Sciatic nerve (tissue), 2 donors: ENCODE measurements at regions not wholly inside any gene's neighbourhood (a gene's known extent, or its start where the extent isn't known, plus 50 kb on each side); places are given as distances from the start of the nearest gene placed in this dataset.

Experiments used
- ATAC-seq: fragments of 200-7000 bp; cut with Tn5 transposase; one replicate; pipeline ENCODE4 v1.9.1; 2020; ENCODE audit warnings: mild to moderate bottlenecking, moderate library complexity
- DNase-seq: peaks from one replicate; pipeline ENCODE4 v3.0.0-alpha.2; 2020; ENCODE audit warnings: low spot score
- intact Hi-C: fragments of 100-400 bp; cut with DNase I; formaldehyde crosslinking; loops from one replicate; pipeline ENCODE4 v1.14.2; 2022
- donor health status: DM: no; HTN: no; CAD: no.
- donor health status: DM: no; HTN: no; CAD: no.

GRCh38 chr2:2808551-2809058 lies 477.5 kb upstream of the MYT1L start:
- ATAC-seq (no peak), DNase-seq (no peak)
- intact Hi-C loops, result no loop called here

GRCh38 chr2:2806711-2807110 lies 475.6 kb upstream of the MYT1L start:
- ATAC-seq (no peak), DNase-seq (no peak)
- intact Hi-C loops, result no loop called here

- no peak for DNase-seq
Measured at GRCh38 chr2:2805263-2805662, 474.2 kb upstream of the MYT1L start.

GRCh38 chr2:2804528-2804927 lies 473.5 kb upstream of the MYT1L start:
- ATAC-seq (no peak), DNase-seq (no peak)

More at GRCh38 chr2:2805263-2805662, 474.2 kb upstream of the MYT1L start:
- intact Hi-C loops, result no loop called here
- no peak for ATAC-seq

GRCh38 chr2:2801458-2801857 lies 470.4 kb upstream of the MYT1L start:
- intact Hi-C loops, result no loop called here
- ATAC-seq (no peak), DNase-seq (no peak)

More at GRCh38 chr2:2804528-2804927, 473.5 kb upstream of the MYT1L start:
- intact Hi-C loops, result no loop called here

- DNase-seq (no peak), ATAC-seq (no peak)
- intact Hi-C loops, result no loop called here
Measured at GRCh38 chr2:2800697-2801096, 469.6 kb upstream of the MYT1L start.

GRCh38 chr2:2800001-2800400 lies 468.9 kb upstream of the MYT1L start:
- no peak for DNase-seq
- intact Hi-C loops, result no loop called here
- ATAC-seq, result no peak

GRCh38 chr2:2799151-2799697 lies 468.1 kb upstream of the MYT1L start:
- intact Hi-C loops, result no loop called here
- ATAC-seq (no peak), DNase-seq (no peak)

- DNase-seq (no peak), ATAC-seq (no peak)
- intact Hi-C loops, result no loop called here
Measured at GRCh38 chr2:2798337-2798736, 467.3 kb upstream of the MYT1L start.

GRCh38 chr2:2797797-2798196 lies 466.7 kb upstream of the MYT1L start:
- intact Hi-C loops, result no loop called here
- DNase-seq, result no peak
- no peak for ATAC-seq

- no peak for ATAC-seq
- no peak for DNase-seq
- intact Hi-C loops, result no loop called here
Measured at GRCh38 chr2:2796207-2796606, 465.1 kb upstream of the MYT1L start.

GRCh38 chr2:2795438-2796091 lies 464.5 kb upstream of the MYT1L start:
- DNase-seq, result no peak
- no peak for ATAC-seq
- intact Hi-C loops, result no loop called here

GRCh38 chr2:2793925-2794560 lies 463.0 kb upstream of the MYT1L start:
- ATAC-seq (no peak), DNase-seq (no peak)
- intact Hi-C loops, result no loop called here

GRCh38 chr2:2793514-2793913 lies 462.4 kb upstream of the MYT1L start:
- intact Hi-C loops, result no loop called here
- no peak for ATAC-seq
- DNase-seq, result no peak

- ATAC-seq (no peak), DNase-seq (no peak)
- intact Hi-C loops, result no loop called here
Measured at GRCh38 chr2:2791606-2792005, 460.5 kb upstream of the MYT1L start.

GRCh38 chr2:2791031-2791430 lies 460.0 kb upstream of the MYT1L start:
- intact Hi-C loops, result no loop called here
- DNase-seq, result no peak
- no peak for ATAC-seq

- intact Hi-C loops, result no loop called here
- ATAC-seq, result no peak
- no peak for DNase-seq
Measured at GRCh38 chr2:2788076-2788475, 457.0 kb upstream of the MYT1L start.

GRCh38 chr2:2787301-2787907 lies 456.3 kb upstream of the MYT1L start:
- DNase-seq, result no peak
- intact Hi-C loops, result no loop called here
- ATAC-seq, result no peak

- DNase-seq (no peak), ATAC-seq (no peak)
- intact Hi-C loops, result no loop called here
Measured at GRCh38 chr2:2782007-2782406, 450.9 kb upstream of the MYT1L start.

- ATAC-seq (no peak), DNase-seq (no peak)
- intact Hi-C loops, result no loop called here
Measured at GRCh38 chr2:2779727-2780126, 448.7 kb upstream of the MYT1L start.
